CD14-positive monocyte (primary cell): ENCODE measurements at regions not wholly inside any gene's neighbourhood (a gene's known extent, or its start where the extent isn't known, plus 50 kb on each side); places are given as distances from the start of the nearest gene placed in this dataset.

Experiments used
- DNase-seq, 3 donors: peaks; one replicate each; pipeline ENCODE4 v3.0.0-alpha.2; 2011 to 2022
- H2AFZ ChIP-seq: 2 replicates; pipeline ENCODE4 v1.6.0; 2012; ENCODE audit warnings: mild to moderate bottlenecking, low read depth, low read length, inconsistent platforms; ENCODE audit not compliant: insufficient read depth, poor library complexity, severe bottlenecking
- H3K27ac ChIP-seq, 2 donors: 1 replicate in 1 of 2; 2 replicates in 1 of 2; pipeline ENCODE4 v1.5.1; 2012 to 2013; ENCODE audit warnings: low read length in 2 of 2, control low read depth in 1 of 2, inconsistent platforms in 1 of 2, low read depth in 1 of 2, mild to moderate bottlenecking in 1 of 2
- H3K27me3 ChIP-seq, 2 donors: one replicate each; pipeline versions ENCODE4 v1.6.0 to v1.6.1; 2011 to 2013; ENCODE audit warnings: low read length in 2 of 2; ENCODE audit not compliant: control insufficient read depth in 2 of 2, insufficient read depth in 2 of 2
- H3K36me3 ChIP-seq, 2 donors: replicated peaks in 1 of 2; 1 replicate in 1 of 2; 2 replicates in 1 of 2; pipeline versions ENCODE4 v1.5.1 to v1.6.1; 2012 to 2013; ENCODE audit warnings: low read length in 2 of 2, control low read depth in 1 of 2, inconsistent platforms in 1 of 2, mild to moderate bottlenecking in 1 of 2; ENCODE audit not compliant: insufficient read depth in 2 of 2, control insufficient read depth in 1 of 2
- H3K4me1 ChIP-seq, 2 donors: 1 replicate in 1 of 2; 2 replicates in 1 of 2; pipeline versions ENCODE4 v1.5.1 to v1.6.1; 2012 to 2013; ENCODE audit warnings: low read length in 2 of 2, control low read depth in 1 of 2, inconsistent platforms in 1 of 2, mild to moderate bottlenecking in 1 of 2, moderate library complexity in 1 of 2; ENCODE audit not compliant: insufficient read depth in 2 of 2, control insufficient read depth in 1 of 2
- H3K4me2 ChIP-seq: replicated peaks from 2 replicates; pipeline ENCODE3; 2012; ENCODE audit warnings: low read length, moderate library complexity, mild to moderate bottlenecking; ENCODE audit not compliant: poor library complexity, severe bottlenecking; ENCODE audit errors: extremely low read depth
- H3K4me3 ChIP-seq, 3 experiments: fragments of 200-600 bp in 1 of 3; sonication (generic) in 1 of 3; replicated peaks in 1 of 3; 1 replicate in 2 of 3; 2 replicates in 1 of 3; pipeline ENCODE4 v1.5.1; 2011 to 2013; ENCODE audit warnings: low read length in 3 of 3, mild to moderate bottlenecking in 3 of 3, control low read depth in 2 of 3, low read depth in 2 of 3, inconsistent platforms in 1 of 3, moderate library complexity in 1 of 3
- H3K79me2 ChIP-seq: 2 replicates; pipeline ENCODE4 v1.6.0; 2012; ENCODE audit warnings: mild to moderate bottlenecking, control low read depth, inconsistent platforms, low read length, moderate library complexity; ENCODE audit not compliant: insufficient read depth
- H3K9ac ChIP-seq: 2 replicates; pipeline ENCODE4 v1.6.0; 2017; ENCODE audit warnings: low read length, mild to moderate bottlenecking; ENCODE audit not compliant: insufficient read depth, poor library complexity, severe bottlenecking
- H3K9me3 ChIP-seq, 2 donors: replicated peaks in 1 of 2; 1 replicate in 1 of 2; 2 replicates in 1 of 2; pipeline versions ENCODE4 v1.5.1 to v1.6.1; 2012 to 2013; ENCODE audit warnings: low read length in 2 of 2, control low read depth in 1 of 2; ENCODE audit not compliant: control insufficient read depth in 1 of 2, insufficient read depth in 1 of 2
- H4K20me1 ChIP-seq: 2 replicates; pipeline ENCODE4 v1.6.0; 2012; ENCODE audit warnings: mild to moderate bottlenecking, low read length, control low read depth, moderate library complexity; ENCODE audit not compliant: insufficient read depth
- H3K27ac Mint-ChIP-seq, 7 donors: one replicate each; pipeline ENCODE4 v1.8.0; 2020; ENCODE audit warnings: mild to moderate bottlenecking in 7 of 7, mixed read lengths in 7 of 7, moderate library complexity in 6 of 7, inconsistent platforms in 2 of 7
- H3K27me3 Mint-ChIP-seq, 3 donors: one replicate each; pipeline ENCODE4 v1.8.0; 2021 to 2022; ENCODE audit warnings: low read depth in 3 of 3, mild to moderate bottlenecking in 3 of 3, mixed read lengths in 3 of 3, moderate library complexity in 3 of 3, inconsistent platforms in 1 of 3
- H3K36me3 Mint-ChIP-seq, 2 donors: one replicate each; pipeline ENCODE4 v1.8.0; 2020; ENCODE audit warnings: mixed read lengths in 2 of 2, inconsistent platforms in 1 of 2, mild to moderate bottlenecking in 1 of 2
- H3K4me1 Mint-ChIP-seq: one replicate; pipeline ENCODE4 v1.8.0; 2020; ENCODE audit warnings: mild to moderate bottlenecking, mixed read lengths
- H3K4me3 Mint-ChIP-seq, 2 donors: one replicate each; pipeline ENCODE4 v1.8.0; 2020; ENCODE audit warnings: mild to moderate bottlenecking in 2 of 2, mixed read lengths in 2 of 2, moderate library complexity in 1 of 2
- H3K9me3 Mint-ChIP-seq, 7 donors: one replicate each; pipeline ENCODE4 v1.8.0; 2020 to 2022; ENCODE audit warnings: mixed read lengths in 7 of 7, mild to moderate bottlenecking in 6 of 7, moderate library complexity in 6 of 7, inconsistent platforms in 2 of 7
- WGBS: methylation state at CpG from one replicate; pipeline ENCODE4 v1.1.5; 2013; ENCODE audit warnings: missing lambda C conversion rate; ENCODE audit not compliant: insufficient coverage; 5-methylcytosine and 5-hydroxymethylcytosine counted together
- intact Hi-C, 2 donors: fragments of 100-400 bp; cut with micrococcal nuclease; formaldehyde crosslinking; loops; one replicate each; pipeline versions ENCODE4 v1.15.0 to v1.15.1; 2023
- TF ChIP-seq, protein P1 (sequence below): fragments of 200-600 bp; IDR thresholded peaks from one replicate; pipeline ENCODE4 v1.8.0; 2022; ENCODE audit warnings: antibody characterized with exemption, mild to moderate bottlenecking

DNA sequence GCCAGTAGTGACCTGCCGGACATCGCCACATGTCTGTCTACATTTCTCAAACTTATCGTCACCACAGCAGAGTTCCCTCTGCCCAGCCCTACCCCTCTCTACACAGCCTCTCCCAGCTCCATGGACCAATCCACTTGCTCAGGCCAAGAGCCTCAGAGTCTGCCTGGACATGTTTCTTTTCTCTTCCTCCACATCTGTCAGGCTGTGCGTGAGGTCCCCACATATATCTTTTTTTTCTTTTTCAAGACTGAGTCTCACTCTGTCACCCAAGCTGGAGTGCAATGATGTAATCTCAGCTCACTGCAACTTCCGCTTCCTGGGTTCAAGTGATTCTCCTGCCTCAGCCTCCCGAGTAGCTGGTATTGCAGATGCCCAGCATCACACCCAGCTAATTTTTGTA is 62.7 kb upstream of the GGTA1 start:
- TF ChIP-seq, protein P1, sequence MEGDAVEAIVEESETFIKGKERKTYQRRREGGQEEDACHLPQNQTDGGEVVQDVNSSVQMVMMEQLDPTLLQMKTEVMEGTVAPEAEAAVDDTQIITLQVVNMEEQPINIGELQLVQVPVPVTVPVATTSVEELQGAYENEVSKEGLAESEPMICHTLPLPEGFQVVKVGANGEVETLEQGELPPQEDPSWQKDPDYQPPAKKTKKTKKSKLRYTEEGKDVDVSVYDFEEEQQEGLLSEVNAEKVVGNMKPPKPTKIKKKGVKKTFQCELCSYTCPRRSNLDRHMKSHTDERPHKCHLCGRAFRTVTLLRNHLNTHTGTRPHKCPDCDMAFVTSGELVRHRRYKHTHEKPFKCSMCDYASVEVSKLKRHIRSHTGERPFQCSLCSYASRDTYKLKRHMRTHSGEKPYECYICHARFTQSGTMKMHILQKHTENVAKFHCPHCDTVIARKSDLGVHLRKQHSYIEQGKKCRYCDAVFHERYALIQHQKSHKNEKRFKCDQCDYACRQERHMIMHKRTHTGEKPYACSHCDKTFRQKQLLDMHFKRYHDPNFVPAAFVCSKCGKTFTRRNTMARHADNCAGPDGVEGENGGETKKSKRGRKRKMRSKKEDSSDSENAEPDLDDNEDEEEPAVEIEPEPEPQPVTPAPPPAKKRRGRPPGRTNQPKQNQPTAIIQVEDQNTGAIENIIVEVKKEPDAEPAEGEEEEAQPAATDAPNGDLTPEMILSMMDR, result no peak
- H3K4me3 Mint-ChIP-seq, result peak overlapping the region in 1 of 2 donors; percentile 26
- peaks cover 43% of the 10 kb centered on the region for H3K4me1 Mint-ChIP-seq
- peak overlapping the region in 1 of 2 donors; percentile 61 for H3K27ac ChIP-seq
- no peak overlapping the region for H2AFZ ChIP-seq
- no peaks in the 10 kb centered on the region for H3K27me3 ChIP-seq
- H3K36me3 ChIP-seq, result no peaks in the 10 kb centered on the region
- no peak overlapping the region for H3K4me3 ChIP-seq
- H3K9me3 ChIP-seq, result no peaks in the 10 kb centered on the region
- peaks cover 0 to 2% (median 0%) of the 10 kb centered on the region in 7 donors for H3K9me3 Mint-ChIP-seq
- peaks cover 4 to 9% (median 5%) of the 10 kb centered on the region in 3 donors for H3K27me3 Mint-ChIP-seq
- H3K4me1 ChIP-seq, result peaks cover 40 to 45% of the 10 kb centered on the region in 2 donors
- DNase-seq, result peak; percentile 23 to 56 (median 39)
- peak overlapping the region; percentile 6 to 90 (median 68) for H3K27ac Mint-ChIP-seq
- H3K36me3 Mint-ChIP-seq, result no peaks in the 10 kb centered on the region
- intact Hi-C loops, result no loop called here
- H3K79me2 ChIP-seq, result no peaks in the 10 kb centered on the region
- no peaks in the 10 kb centered on the region for H4K20me1 ChIP-seq
- no peak overlapping the region for H3K4me2 ChIP-seq
- H3K9ac ChIP-seq, result no peak overlapping the region
- WGBS, result 57% methylated on average over 6 of the region's 6 CpGs

DNA sequence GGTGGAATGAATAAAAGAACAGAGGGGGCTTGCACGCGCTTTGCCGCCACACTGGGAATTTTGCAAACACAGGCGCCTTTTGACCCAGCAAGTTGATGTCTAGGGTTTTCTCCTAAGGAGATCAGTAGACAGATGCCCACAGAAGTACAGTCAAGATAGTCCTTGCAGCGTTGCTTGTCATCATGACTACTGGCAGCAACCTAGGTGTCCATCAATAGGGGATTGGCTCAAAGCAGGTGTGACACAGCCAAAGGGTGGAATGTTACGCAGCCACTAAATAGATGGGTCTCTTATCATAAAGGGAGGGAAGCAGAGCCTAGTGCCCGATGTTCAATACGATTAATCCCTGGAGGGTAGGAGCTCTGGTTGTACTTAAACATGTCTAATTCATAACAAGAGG is 63.8 kb upstream of the GGTA1 start:
- H2AFZ ChIP-seq, result no peak overlapping the region
- no peak for DNase-seq
- H3K36me3 Mint-ChIP-seq, result no peaks in the 10 kb centered on the region
- H3K27me3 ChIP-seq, result no peaks in the 10 kb centered on the region
- H3K4me1 Mint-ChIP-seq, result peaks cover 32% of the 10 kb centered on the region
- no peaks in the 10 kb centered on the region for H3K9me3 ChIP-seq
- H3K9me3 Mint-ChIP-seq, result peaks cover 0 to 2% (median 0%) of the 10 kb centered on the region in 7 donors
- no peak overlapping the region for H3K9ac ChIP-seq
- H3K4me2 ChIP-seq, result no peak overlapping the region
- H3K4me3 Mint-ChIP-seq, result no peak overlapping the region
- no peaks in the 10 kb centered on the region for H3K79me2 ChIP-seq
- no peaks in the 10 kb centered on the region for H4K20me1 ChIP-seq
- H3K27ac ChIP-seq, result no peak overlapping the region
- H3K4me1 ChIP-seq, result peaks cover 29 to 37% of the 10 kb centered on the region in 2 donors
- intact Hi-C loops, result no loop called here
- H3K36me3 ChIP-seq, result no peaks in the 10 kb centered on the region
- H3K27ac Mint-ChIP-seq, result peak overlapping the region in 2 of 7 donors; percentile 15 to 18
- TF ChIP-seq, protein P1, result no peak
- 100% methylated on average over 6 of the region's 8 CpGs for WGBS
- H3K27me3 Mint-ChIP-seq, result peaks cover 6 to 12% (median 7%) of the 10 kb centered on the region in 3 donors
- H3K4me3 ChIP-seq, result no peak overlapping the region
